Endothelial cell of umbilical vein (primary cell): ENCODE measurements at regions not wholly inside any gene's neighbourhood (a gene's known extent, or its start where the extent isn't known, plus 50 kb on each side); places are given as distances from the start of the nearest gene placed in this dataset.
"Not testable (repeated sequence)": the region's sequence is repeated elsewhere in the genome, so short reads cannot be mapped to it uniquely, and the experiment has no call there.

Experiments used
- BruUV-seq: library from RNA; stranded (reverse); fragments of 400-500 nt; replicated peaks from 2 replicates; lab custom pipeline; 2021; lab: Mats Ljungman, UMichigan
- CTCF ChIA-PET: fragments of 300-600, 350-600 bp; sonication (Branson Sonifier 250); formaldehyde crosslinking; loops from one replicate; lab custom pipeline; 2021; ENCODE audit warnings: antibody characterized with exemption, inconsistent platforms; lab: Charles Lee
- POLR2A ChIA-PET: fragments of 300-600, 350-600 bp; sonication (Branson Sonifier 250); formaldehyde crosslinking; loops from one replicate; lab custom pipeline; 2021; ENCODE audit warnings: antibody characterized with exemption, inconsistent platforms; lab: Charles Lee
- DNase-seq: peaks from one replicate; pipeline ENCODE4 v3.0.0-alpha.2; 2011; ENCODE audit warnings: low read depth, low spot score
- FAIRE-seq: peaks from 2 replicates; lab custom pipeline; 2011; peaks lifted over from hg19 to GRCh38; lab: Jason Lieb, UNC
- H2AFZ ChIP-seq: 2 replicates; pipeline ENCODE4 v1.6.0; 2012; ENCODE audit warnings: low read depth, low read length, control low read depth, inconsistent platforms
- H3K27ac ChIP-seq: 2 replicates; pipeline ENCODE4 v1.5.1; 2011; ENCODE audit warnings: low read depth, mild to moderate bottlenecking, control low read depth, low read length, moderate library complexity; ENCODE audit not compliant: insufficient read depth
- H3K27me3 ChIP-seq, 2 experiments: 2 replicates each; pipeline versions ENCODE4 v1.6.0 to v1.6.1; 2011; ENCODE audit warnings: low read length in 2 of 2, mixed read lengths in 1 of 2; ENCODE audit not compliant: control insufficient read depth in 2 of 2, insufficient read depth in 2 of 2
- H3K36me3 ChIP-seq, 2 experiments: 2 replicates in 1 of 2; 3 replicates in 1 of 2; pipeline ENCODE4 v1.5.1; 2011; ENCODE audit warnings: low read length in 2 of 2, mild to moderate bottlenecking in 1 of 2, moderate library complexity in 1 of 2; ENCODE audit not compliant: control insufficient read depth in 2 of 2, insufficient read depth in 2 of 2; ENCODE audit errors: extremely low read depth in 1 of 2
- H3K4me1 ChIP-seq: 3 replicates; pipeline ENCODE4 v1.5.1; 2011; ENCODE audit warnings: mild to moderate bottlenecking, low read length; ENCODE audit not compliant: control insufficient read depth, insufficient read depth; ENCODE audit errors: extremely low read depth
- H3K4me2 ChIP-seq: 2 replicates; pipeline ENCODE4 v1.6.1; 2011; ENCODE audit warnings: low read length, control low read depth, mixed read lengths; ENCODE audit not compliant: insufficient read depth
- H3K4me3 ChIP-seq, 3 experiments: fragments of 200-600 bp in 1 of 3; sonication (generic), shearing (Covaris generic) in 1 of 3; replicated peaks in 1 of 3; 2 replicates each; pipeline ENCODE4 v1.5.1; 2011 to 2016; ENCODE audit warnings: control low read depth in 3 of 3, low read length in 3 of 3, mild to moderate bottlenecking in 2 of 3, inconsistent platforms in 1 of 3, low read depth in 1 of 3, moderate library complexity in 1 of 3; ENCODE audit not compliant: insufficient read depth in 1 of 3
- H3K79me2 ChIP-seq: 2 replicates; pipeline ENCODE4 v1.6.0; 2012; ENCODE audit warnings: low read length, inconsistent platforms; ENCODE audit not compliant: control insufficient read depth, insufficient read depth
- H3K9ac ChIP-seq: replicated peaks from 2 replicates; pipeline ENCODE3; 2011; ENCODE audit warnings: low read length, control low read depth; ENCODE audit not compliant: insufficient read depth; ENCODE audit errors: extremely low read depth
- H3K9me1 ChIP-seq: replicated peaks from 3 replicates; pipeline ENCODE4 v1.6.0; 2011; ENCODE audit warnings: mild to moderate bottlenecking, low read length; ENCODE audit not compliant: control insufficient read depth, insufficient read depth; ENCODE audit errors: extremely low read depth
- H3K9me3 ChIP-seq: replicated peaks from 2 replicates; pipeline ENCODE4 v1.5.1; 2012; ENCODE audit warnings: low read length, inconsistent platforms; ENCODE audit not compliant: control insufficient read depth, insufficient read depth
- H4K20me1 ChIP-seq: replicated peaks from 2 replicates; pipeline ENCODE3; 2011; ENCODE audit warnings: mild to moderate bottlenecking, low read length; ENCODE audit not compliant: control insufficient read depth, insufficient read depth; ENCODE audit errors: extremely low read depth
- EZH2 ChIP-seq: IDR thresholded peaks from 2 replicates; pipeline ENCODE4 v1.6.1; 2012; ENCODE audit warnings: borderline replicate concordance, low read depth, mild to moderate bottlenecking, moderate library complexity, low read length, inconsistent platforms; ENCODE audit not compliant: severe bottlenecking
- FOS ChIP-seq: IDR thresholded peaks from 2 replicates; pipeline ENCODE4 v1.6.1; 2011; ENCODE audit warnings: mild to moderate bottlenecking, low read length, moderate library complexity, borderline replicate concordance; ENCODE audit not compliant: insufficient read depth
- GATA2 ChIP-seq: IDR thresholded peaks from 2 replicates; pipeline ENCODE4 v1.7.0; 2011; ENCODE audit warnings: low read depth, mild to moderate bottlenecking, moderate library complexity, mixed read lengths, low read length; ENCODE audit not compliant: insufficient read length, insufficient read depth
- JUN ChIP-seq: IDR thresholded peaks from 2 replicates; pipeline ENCODE4 v1.6.1; 2011; ENCODE audit warnings: borderline replicate concordance, low read depth; ENCODE audit not compliant: insufficient read length, insufficient read depth
- MAX ChIP-seq: IDR thresholded peaks from 2 replicates; pipeline ENCODE4 v1.6.1; 2011; ENCODE audit not compliant: insufficient read depth, insufficient read length
- MYC ChIP-seq: IDR thresholded peaks from one replicate; pipeline ENCODE4 v1.6.1; 2011; ENCODE audit warnings: mild to moderate bottlenecking, low read depth, low read length
- POLR2A ChIP-seq: IDR thresholded peaks from 2 replicates; pipeline ENCODE4 v1.6.1; 2012; ENCODE audit warnings: low read depth, mild to moderate bottlenecking, control low read depth, low read length
- POLR2AphosphoS5 ChIP-seq: IDR thresholded peaks from 2 replicates; pipeline ENCODE4 v1.6.1; 2012; ENCODE audit warnings: low read depth, mild to moderate bottlenecking, control low read depth, low read length, moderate library complexity; ENCODE audit not compliant: insufficient read depth
- dilution Hi-C: fragments of 300-500 bp; cut with MboI; formaldehyde crosslinking; loops from one replicate; pipeline ENCODE4 v1.15.0; 2019; ENCODE audit warnings: low sequenced_read_pairs; ENCODE audit not compliant: extremely low pct_ligation_motif_present
- intact Hi-C: fragments of 100-400 bp; cut with micrococcal nuclease; formaldehyde crosslinking; loops from one replicate; pipeline ENCODE4 v1.10.0; 2022
- TF ChIP-seq, protein P1 (sequence below), 2 donors: IDR thresholded peaks; 1 replicate in 1 of 2; 2 replicates in 1 of 2; pipeline ENCODE4 v1.5.1; 2011; ENCODE audit warnings: low read length in 2 of 2, mild to moderate bottlenecking in 2 of 2, moderate library complexity in 2 of 2, control low read depth in 1 of 2, inconsistent platforms in 1 of 2, low read depth in 1 of 2; ENCODE audit not compliant: insufficient read depth in 1 of 2; ENCODE audit errors: extremely low read depth in 1 of 2

GRCh38 chr2:72064197-72064596 is 83.5 kb downstream of the CYP26B1 start:
- dilution Hi-C loops, H3K79me2 ChIP-seq, H3K9ac ChIP-seq, H3K27ac ChIP-seq, CTCF ChIA-PET, POLR2A ChIA-PET, H3K4me2 ChIP-seq, H3K4me3 ChIP-seq, H3K4me1 ChIP-seq, FAIRE-seq, DNase-seq, intact Hi-C loops, H3K27me3 ChIP-seq, H3K9me3 ChIP-seq, BruUV-seq, H4K20me1 ChIP-seq, H3K9me1 ChIP-seq, H3K36me3 ChIP-seq, H2AFZ ChIP-seq: not testable (repeated sequence)

DNA sequence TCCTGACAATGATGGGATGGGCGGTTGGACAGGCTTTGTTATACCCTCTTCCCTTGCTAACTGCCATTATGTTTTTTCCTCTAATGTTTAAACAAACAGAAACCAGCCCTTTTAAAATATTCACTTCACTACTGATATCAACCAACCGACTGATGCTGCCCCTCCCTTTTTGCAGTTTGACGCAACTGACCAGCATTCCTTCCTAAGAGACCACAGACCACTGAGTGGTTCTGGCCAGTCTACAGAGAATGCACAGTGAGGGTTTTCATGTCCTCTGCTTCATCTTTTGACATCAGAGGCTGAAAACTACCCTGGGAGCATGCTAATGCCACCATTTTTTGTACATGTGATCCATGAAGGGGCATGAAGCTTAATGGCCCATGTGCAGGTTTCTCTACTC is 85.3 kb downstream of the CYP26B1 start:
- Histone ChIP-seq H3K27ac (no peak overlapping the region), H2AFZ (no peak overlapping the region), H4K20me1 (no peaks in the 10 kb centered on the region), H3K4me3 (no peak overlapping the region), H3K4me1 (no peaks in the 10 kb centered on the region), H3K9ac (no peak overlapping the region), H3K36me3 (no peaks in the 10 kb centered on the region), H3K4me2 (no peak overlapping the region), H3K27me3 (peaks cover 2% of the 10 kb centered on the region in 2 experiments), H3K79me2 (no peaks in the 10 kb centered on the region), H3K9me3 (no peaks in the 10 kb centered on the region), H3K9me1 (no peaks in the 10 kb centered on the region)
- FAIRE-seq (no peak), DNase-seq (no peak)
- TF ChIP-seq MYC (no peak), POLR2AphosphoS5 (no peak), GATA2 (no peak), EZH2 (no peak), MAX (no peak), POLR2A (no peak), JUN (no peak), FOS (no peak)
- TF ChIP-seq, protein P1, sequence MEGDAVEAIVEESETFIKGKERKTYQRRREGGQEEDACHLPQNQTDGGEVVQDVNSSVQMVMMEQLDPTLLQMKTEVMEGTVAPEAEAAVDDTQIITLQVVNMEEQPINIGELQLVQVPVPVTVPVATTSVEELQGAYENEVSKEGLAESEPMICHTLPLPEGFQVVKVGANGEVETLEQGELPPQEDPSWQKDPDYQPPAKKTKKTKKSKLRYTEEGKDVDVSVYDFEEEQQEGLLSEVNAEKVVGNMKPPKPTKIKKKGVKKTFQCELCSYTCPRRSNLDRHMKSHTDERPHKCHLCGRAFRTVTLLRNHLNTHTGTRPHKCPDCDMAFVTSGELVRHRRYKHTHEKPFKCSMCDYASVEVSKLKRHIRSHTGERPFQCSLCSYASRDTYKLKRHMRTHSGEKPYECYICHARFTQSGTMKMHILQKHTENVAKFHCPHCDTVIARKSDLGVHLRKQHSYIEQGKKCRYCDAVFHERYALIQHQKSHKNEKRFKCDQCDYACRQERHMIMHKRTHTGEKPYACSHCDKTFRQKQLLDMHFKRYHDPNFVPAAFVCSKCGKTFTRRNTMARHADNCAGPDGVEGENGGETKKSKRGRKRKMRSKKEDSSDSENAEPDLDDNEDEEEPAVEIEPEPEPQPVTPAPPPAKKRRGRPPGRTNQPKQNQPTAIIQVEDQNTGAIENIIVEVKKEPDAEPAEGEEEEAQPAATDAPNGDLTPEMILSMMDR (IDR thresholded peaks at IDR 0.05; ENCODE audit: extremely low read depth in 1 of 2, insufficient read depth in 1 of 2, low read depth in 1 of 2, low read length in 2 of 2), result no peak
- no TSS peak for BruUV-seq
- intact Hi-C loops (no loop called here), dilution Hi-C loops (no loop called here)
- CTCF ChIA-PET, result interaction anchor here (1.6 kb wide), 1 partner anchor 11 kb away, joined by 4 read pairs; no protein-coding TSS in a partner anchor
- POLR2A ChIA-PET, result no interaction called here
